Stomach (tissue), 4 donors: ENCODE measurements at regions not wholly inside any gene's neighbourhood (a gene's known extent, or its start where the extent isn't known, plus 50 kb on each side); places are given as distances from the start of the nearest gene placed in this dataset.

Source experiments
- CTCF ChIP-seq, 7 experiments: fragments of 450-650 bp in 4 of 7; fragments of 200-600 bp in 3 of 7; sonication (generic) in 3 of 7; IDR thresholded peaks; one replicate each; pipeline ENCODE4 v1.5.1; 2016 to 2019; ENCODE audit warnings: antibody characterized with exemption in 7 of 7, control low read depth in 2 of 7, mild to moderate bottlenecking in 1 of 7
- EP300 ChIP-seq: sonication (generic); formaldehyde crosslinking; IDR thresholded peaks from one replicate; pipeline ENCODE4 v1.6.1; 2017; ENCODE audit warnings: antibody characterized with exemption
- POLR2A ChIP-seq, 4 donors: fragments of 450-650 bp; IDR thresholded peaks; one replicate each; pipeline ENCODE4 v1.6.1; 2016; ENCODE audit warnings: antibody characterized with exemption in 4 of 4, control low read depth in 2 of 4, mild to moderate bottlenecking in 1 of 4, moderate library complexity in 1 of 4

- no peak for TF ChIP-seq CTCF (IDR thresholded peaks at IDR 0.05)
- no peak for TF ChIP-seq POLR2A (IDR thresholded peaks at IDR 0.05)
- TF ChIP-seq EP300: no peak
Measured at GRCh38 chr3:159800434-159801155, 188.0 kb upstream of the IL12A start.
